Trophoblast cell (in vitro differentiated cells and primary cell): ENCODE measurements at regions not wholly inside any gene's neighbourhood (a gene's known extent, or its start where the extent isn't known, plus 50 kb on each side); places are given as distances from the start of the nearest gene placed in this dataset.

Source experiments
- DNase-seq, 2 donors: peaks; one replicate each; pipeline ENCODE4 v3.0.0-alpha.2; 2016
- H2AFZ ChIP-seq: 2 replicates; pipeline ENCODE4 v1.6.1; 2013; ENCODE audit warnings: low read length, moderate library complexity, mild to moderate bottlenecking; ENCODE audit not compliant: insufficient read depth, poor library complexity
- H2AK5ac ChIP-seq: 2 replicates; pipeline ENCODE4 v1.6.1; 2013; ENCODE audit warnings: mild to moderate bottlenecking, low read length
- H2BK120ac ChIP-seq: 2 replicates; pipeline ENCODE4 v1.6.1; 2013; ENCODE audit warnings: low read length, mild to moderate bottlenecking, moderate library complexity; ENCODE audit not compliant: insufficient read depth, poor library complexity
- H2BK12ac ChIP-seq: 2 replicates; pipeline ENCODE4 v1.6.1; 2013; ENCODE audit warnings: mild to moderate bottlenecking, low read length, moderate library complexity
- H2BK5ac ChIP-seq: 2 replicates; pipeline ENCODE4 v1.6.1; 2013; ENCODE audit warnings: low read length, low read depth, moderate library complexity, mild to moderate bottlenecking; ENCODE audit not compliant: poor library complexity
- H3K14ac ChIP-seq: 2 replicates; pipeline ENCODE4 v1.6.1; 2013; ENCODE audit warnings: mild to moderate bottlenecking, low read length
- H3K18ac ChIP-seq: 2 replicates; pipeline ENCODE4 v1.6.1; 2013; ENCODE audit warnings: mild to moderate bottlenecking, low read length
- H3K23ac ChIP-seq: 2 replicates; pipeline ENCODE4 v1.6.1; 2013; ENCODE audit warnings: low read length
- H3K27ac ChIP-seq: 2 replicates; pipeline ENCODE4 v1.5.1; 2013; ENCODE audit warnings: low read depth, mild to moderate bottlenecking, inconsistent platforms, low read length, moderate library complexity
- H3K27me3 ChIP-seq: 2 replicates; pipeline ENCODE4 v1.6.1; 2013; ENCODE audit warnings: inconsistent platforms, mild to moderate bottlenecking, low read length, moderate library complexity; ENCODE audit not compliant: insufficient read depth
- H3K36me3 ChIP-seq, 2 experiments: 1 replicate in 1 of 2; 2 replicates in 1 of 2; pipeline ENCODE4 v1.6.1; 2013; ENCODE audit warnings: low read length in 2 of 2, mild to moderate bottlenecking in 2 of 2, moderate library complexity in 1 of 2; ENCODE audit not compliant: insufficient read depth in 2 of 2, control insufficient read depth in 1 of 2
- H3K4ac ChIP-seq: 2 replicates; pipeline ENCODE4 v1.6.1; 2013; ENCODE audit warnings: low read depth, mild to moderate bottlenecking, low read length, moderate library complexity
- H3K4me1 ChIP-seq, 2 experiments: 1 replicate in 1 of 2; 2 replicates in 1 of 2; pipeline ENCODE4 v1.6.1; 2013; ENCODE audit warnings: low read length in 2 of 2, mild to moderate bottlenecking in 2 of 2, moderate library complexity in 1 of 2; ENCODE audit not compliant: insufficient read depth in 2 of 2, control insufficient read depth in 1 of 2
- H3K4me2 ChIP-seq: 2 replicates; pipeline ENCODE4 v1.6.1; 2013; ENCODE audit warnings: inconsistent platforms, mild to moderate bottlenecking, low read length, moderate library complexity
- H3K4me3 ChIP-seq: 2 replicates; pipeline ENCODE4 v1.5.1; 2013; ENCODE audit warnings: mild to moderate bottlenecking, low read depth, low read length, inconsistent platforms
- H3K79me1 ChIP-seq: one replicate; pipeline ENCODE4 v1.6.1; 2013; ENCODE audit warnings: low read length
- H3K79me2 ChIP-seq: 2 replicates; pipeline ENCODE4 v1.6.1; 2013; ENCODE audit warnings: low read length, mild to moderate bottlenecking; ENCODE audit not compliant: control insufficient read depth, insufficient read depth, poor library complexity
- H3K9ac ChIP-seq: 2 replicates; pipeline ENCODE4 v1.6.1; 2013; ENCODE audit warnings: mild to moderate bottlenecking, low read length
- H3K9me3 ChIP-seq: 2 replicates; pipeline ENCODE4 v1.6.1; 2013; ENCODE audit warnings: low read depth, mild to moderate bottlenecking, control low read depth, inconsistent platforms, low read length; ENCODE audit not compliant: insufficient read depth
- H4K12ac ChIP-seq: 2 replicates; pipeline ENCODE4 v1.6.1; 2013; ENCODE audit warnings: low read depth, mild to moderate bottlenecking, low read length, moderate library complexity
- H4K8ac ChIP-seq: 2 replicates; pipeline ENCODE4 v1.6.1; 2013; ENCODE audit warnings: low read depth, mild to moderate bottlenecking, low read length, moderate library complexity
- H4K91ac ChIP-seq: one replicate; pipeline ENCODE4 v1.6.1; 2013; ENCODE audit warnings: low read depth, mild to moderate bottlenecking, low read length, moderate library complexity
- WGBS: extraction: QIAGEN DNeasy Blood & Tissue Kit; methylation state at CpG from one replicate; pipeline ENCODE4 v1.1.7; 2013; ENCODE audit warnings: missing lambda C conversion rate; ENCODE audit not compliant: insufficient read length, insufficient coverage; ENCODE audit errors: extremely low coverage; 5-methylcytosine and 5-hydroxymethylcytosine counted together

- H4K91ac ChIP-seq: no peak overlapping the region
- H3K79me2 ChIP-seq: no peaks in the 10 kb centered on the region
- no peak overlapping the region for H2BK12ac ChIP-seq
- H3K4me1 ChIP-seq: no peaks in the 10 kb centered on the region
- H3K18ac ChIP-seq: no peak overlapping the region
- no peak overlapping the region for H3K4me2 ChIP-seq
- no peak overlapping the region for H2AFZ ChIP-seq
- no peaks in the 10 kb centered on the region for H3K79me1 ChIP-seq
- WGBS: no CpG with 5 or more reads among the region's 1 CpG
- H4K12ac ChIP-seq: no peak overlapping the region
- no peak overlapping the region for H2AK5ac ChIP-seq
- H3K4ac ChIP-seq: no peak overlapping the region
- no peak overlapping the region for H3K4me3 ChIP-seq
- H2BK120ac ChIP-seq: no peak overlapping the region
- no peak overlapping the region for H3K23ac ChIP-seq
- H3K14ac ChIP-seq: no peak overlapping the region
- no peak overlapping the region for H3K9ac ChIP-seq
- H4K8ac ChIP-seq: no peak overlapping the region
- H3K9me3 ChIP-seq: no peaks in the 10 kb centered on the region
- H3K27ac ChIP-seq: no peak overlapping the region
- H2BK5ac ChIP-seq: no peak overlapping the region
- DNase-seq: no peak
- H3K36me3 ChIP-seq: no peaks in the 10 kb centered on the region
- no peaks in the 10 kb centered on the region for H3K27me3 ChIP-seq
These were observed 457.3 kb downstream of the SI start for GRCh38 chr3:164620956-164621355.

- no peaks in the 10 kb centered on the region for H3K9me3 ChIP-seq
- WGBS: no CpG with 5 or more reads among the region's 4 CpGs
- H2BK120ac ChIP-seq: no peak overlapping the region
- H3K9ac ChIP-seq: no peak overlapping the region
- no peak overlapping the region for H4K91ac ChIP-seq
- no peak overlapping the region for H3K4ac ChIP-seq
- no peak overlapping the region for H2BK12ac ChIP-seq
- H3K18ac ChIP-seq: no peak overlapping the region
- no peak for DNase-seq
- no peak overlapping the region for H2AFZ ChIP-seq
- no peak overlapping the region for H3K4me2 ChIP-seq
- no peaks in the 10 kb centered on the region for H3K79me1 ChIP-seq
- no peaks in the 10 kb centered on the region for H3K36me3 ChIP-seq
- H3K79me2 ChIP-seq: no peaks in the 10 kb centered on the region
- no peak overlapping the region for H4K12ac ChIP-seq
- H3K4me3 ChIP-seq: no peak overlapping the region
- no peak overlapping the region for H2AK5ac ChIP-seq
- no peaks in the 10 kb centered on the region for H3K27me3 ChIP-seq
- H2BK5ac ChIP-seq: no peak overlapping the region
- no peak overlapping the region for H4K8ac ChIP-seq
- no peak overlapping the region for H3K27ac ChIP-seq
- H3K14ac ChIP-seq: no peak overlapping the region
- H3K23ac ChIP-seq: no peak overlapping the region
- no peaks in the 10 kb centered on the region for H3K4me1 ChIP-seq
These were observed 457.9 kb downstream of the SI start for GRCh38 chr3:164620423-164620822.

- Histone ChIP-seq H3K4me3 (no peak overlapping the region), H3K4me2 (no peak overlapping the region), H3K9me3 (no peaks in the 10 kb centered on the region), H3K79me2 (no peaks in the 10 kb centered on the region), H2BK12ac (no peak overlapping the region), H2AK5ac (no peak overlapping the region), H2BK120ac (no peak overlapping the region), H3K4me1 (no peaks in the 10 kb centered on the region), H3K79me1 (no peaks in the 10 kb centered on the region), H4K91ac (no peak overlapping the region), H3K18ac (no peak overlapping the region), H3K23ac (no peak overlapping the region), H4K12ac (no peak overlapping the region), H2AFZ (no peak overlapping the region), H3K36me3 (no peaks in the 10 kb centered on the region), H3K27ac (no peak overlapping the region), H3K9ac (no peak overlapping the region), H3K4ac (no peak overlapping the region), H2BK5ac (no peak overlapping the region), H4K8ac (no peak overlapping the region), H3K27me3 (no peaks in the 10 kb centered on the region), H3K14ac (no peak overlapping the region)
- no peak for DNase-seq
These were observed 465.5 kb downstream of the SI start for GRCh38 chr3:164612751-164613150.

- Histone ChIP-seq H2BK12ac (no peak overlapping the region), H3K4me1 (no peaks in the 10 kb centered on the region), H3K4me2 (no peak overlapping the region), H2BK5ac (no peak overlapping the region), H3K18ac (no peak overlapping the region), H3K27ac (no peak overlapping the region), H4K91ac (no peak overlapping the region), H2AK5ac (no peak overlapping the region), H3K36me3 (no peaks in the 10 kb centered on the region), H3K9me3 (no peaks in the 10 kb centered on the region), H3K4ac (no peak overlapping the region), H4K8ac (no peak overlapping the region), H3K23ac (no peak overlapping the region), H3K9ac (no peak overlapping the region), H3K14ac (no peak overlapping the region), H3K4me3 (no peak overlapping the region), H2BK120ac (no peak overlapping the region), H3K27me3 (no peaks in the 10 kb centered on the region), H3K79me2 (no peaks in the 10 kb centered on the region), H3K79me1 (no peaks in the 10 kb centered on the region), H4K12ac (no peak overlapping the region), H2AFZ (no peak overlapping the region)
- DNase-seq: no peak
- no CpG with 5 or more reads among the region's 7 CpGs for WGBS
These were observed 469.6 kb downstream of the SI start for GRCh38 chr3:164608554-164609276.
